ENCODE measurements at regions not wholly inside any gene's neighbourhood (a gene's known extent, or its start where the extent isn't known, plus 50 kb on each side); places are given as distances from the start of the nearest gene placed in this dataset.

DNA sequence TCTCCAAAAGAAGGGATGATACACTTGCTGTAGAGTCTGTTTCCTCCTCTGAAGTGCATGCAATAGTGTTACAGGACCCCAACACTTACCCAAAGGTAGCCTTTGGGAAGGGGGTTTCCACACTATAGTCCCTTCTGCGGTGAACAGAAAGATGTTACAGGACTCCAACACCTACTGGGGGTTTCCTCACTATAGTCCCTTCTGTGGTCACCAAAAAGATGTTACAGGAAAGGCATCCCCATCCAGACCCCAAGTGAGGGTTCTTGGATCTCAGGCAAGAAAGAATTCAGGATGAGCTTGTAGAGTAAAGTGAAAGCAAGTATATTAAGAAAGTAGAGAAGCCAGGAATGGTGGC is 69.2 kb upstream of the PIK3CG start:
- Histone ChIP-seq H3K27me3 (ENCODE audit: insufficient read depth, low read length, poor library complexity, severe bottlenecking) (no peaks in the 10 kb centered on the region), H3K9me3 (ENCODE audit: insufficient read depth, low read depth, low read length) (no peaks in the 10 kb centered on the region; the same call in 1 of the 2 replicates), H3K36me3 (ENCODE audit: insufficient read depth, low read length) (no peaks in the 10 kb centered on the region), H2AFZ (ENCODE audit: low read length) (no peak overlapping the region), H3K9ac (ENCODE audit: low read depth, low read length, poor library complexity, severe bottlenecking) (no peak overlapping the region), H4K20me1 (ENCODE audit: insufficient read depth, low read length, poor library complexity, severe bottlenecking) (no peaks in the 10 kb centered on the region), H3K79me2 (ENCODE audit: insufficient read depth, low read length) (no peaks in the 10 kb centered on the region), H3K9me2 (replicated peaks; ENCODE audit: low read depth, low read length) (no peaks in the 10 kb centered on the region), H3K4me1 (ENCODE audit: insufficient read depth, low read length, poor library complexity, severe bottlenecking) (no peaks in the 10 kb centered on the region), H3K4me2 (ENCODE audit: low read depth, low read length, poor library complexity, severe bottlenecking) (no peak overlapping the region), H3F3A (ENCODE audit: low read depth) (no peaks in the 10 kb centered on the region), H3K4me3 (ENCODE audit: low read length, poor library complexity, severe bottlenecking) (no peak overlapping the region)
- no peak for TF ChIP-seq EZH2phosphoT487 (IDR thresholded peaks at IDR 0.05; ENCODE audit: borderline replicate concordance)
- TF ChIP-seq, protein P1, sequence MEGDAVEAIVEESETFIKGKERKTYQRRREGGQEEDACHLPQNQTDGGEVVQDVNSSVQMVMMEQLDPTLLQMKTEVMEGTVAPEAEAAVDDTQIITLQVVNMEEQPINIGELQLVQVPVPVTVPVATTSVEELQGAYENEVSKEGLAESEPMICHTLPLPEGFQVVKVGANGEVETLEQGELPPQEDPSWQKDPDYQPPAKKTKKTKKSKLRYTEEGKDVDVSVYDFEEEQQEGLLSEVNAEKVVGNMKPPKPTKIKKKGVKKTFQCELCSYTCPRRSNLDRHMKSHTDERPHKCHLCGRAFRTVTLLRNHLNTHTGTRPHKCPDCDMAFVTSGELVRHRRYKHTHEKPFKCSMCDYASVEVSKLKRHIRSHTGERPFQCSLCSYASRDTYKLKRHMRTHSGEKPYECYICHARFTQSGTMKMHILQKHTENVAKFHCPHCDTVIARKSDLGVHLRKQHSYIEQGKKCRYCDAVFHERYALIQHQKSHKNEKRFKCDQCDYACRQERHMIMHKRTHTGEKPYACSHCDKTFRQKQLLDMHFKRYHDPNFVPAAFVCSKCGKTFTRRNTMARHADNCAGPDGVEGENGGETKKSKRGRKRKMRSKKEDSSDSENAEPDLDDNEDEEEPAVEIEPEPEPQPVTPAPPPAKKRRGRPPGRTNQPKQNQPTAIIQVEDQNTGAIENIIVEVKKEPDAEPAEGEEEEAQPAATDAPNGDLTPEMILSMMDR (conservative IDR thresholded peaks at IDR 0.05; ENCODE audit: low read length), result no peak

DNA sequence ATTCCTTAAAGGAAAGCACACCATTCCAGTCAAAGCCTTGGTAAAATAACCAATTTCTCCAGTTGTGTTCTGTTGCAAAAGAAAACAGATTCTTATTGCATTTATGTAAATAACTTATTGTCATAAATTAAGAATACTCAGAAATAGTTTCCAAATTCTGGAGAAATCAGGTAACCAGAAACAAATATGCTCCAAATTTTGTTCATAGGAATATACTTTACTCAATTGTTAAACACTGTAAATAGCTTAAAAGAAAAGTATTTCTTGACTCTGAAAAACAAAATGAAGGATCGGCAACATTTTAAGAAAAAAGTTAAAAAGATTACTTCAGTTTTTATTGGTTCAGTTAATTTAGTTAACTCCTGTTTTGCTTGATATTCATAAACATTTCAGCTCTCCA is 67.1 kb upstream of the PIK3CG start:
- H3K9me2 ChIP-seq (replicated peaks; ENCODE audit: low read depth, low read length), result no peaks in the 10 kb centered on the region
- TF ChIP-seq, protein P1 (conservative IDR thresholded peaks at IDR 0.05; ENCODE audit: low read length), result no peak
- no peak for TF ChIP-seq EZH2phosphoT487 (IDR thresholded peaks at IDR 0.05; ENCODE audit: borderline replicate concordance)
- H3K79me2 ChIP-seq (ENCODE audit: insufficient read depth, low read length), result no peaks in the 10 kb centered on the region
- H3F3A ChIP-seq (ENCODE audit: low read depth), result no peaks in the 10 kb centered on the region
- H3K4me2 ChIP-seq (ENCODE audit: low read depth, low read length, poor library complexity, severe bottlenecking), result no peak overlapping the region
- H3K27me3 ChIP-seq (ENCODE audit: insufficient read depth, low read length, poor library complexity, severe bottlenecking), result no peaks in the 10 kb centered on the region
- no peaks in the 10 kb centered on the region for H4K20me1 ChIP-seq (ENCODE audit: insufficient read depth, low read length, poor library complexity, severe bottlenecking)
- H3K4me1 ChIP-seq (ENCODE audit: insufficient read depth, low read length, poor library complexity, severe bottlenecking), result no peaks in the 10 kb centered on the region
- H3K4me3 ChIP-seq (ENCODE audit: low read length, poor library complexity, severe bottlenecking), result no peak overlapping the region
- H3K9ac ChIP-seq (ENCODE audit: low read depth, low read length, poor library complexity, severe bottlenecking), result no peak overlapping the region
- no peak overlapping the region for H2AFZ ChIP-seq (ENCODE audit: low read length)
- no peaks in the 10 kb centered on the region for H3K36me3 ChIP-seq (ENCODE audit: insufficient read depth, low read length)
- H3K9me3 ChIP-seq (ENCODE audit: insufficient read depth, low read depth, low read length), result no peaks in the 10 kb centered on the region; the same call in 1 of the 2 replicates

DNA sequence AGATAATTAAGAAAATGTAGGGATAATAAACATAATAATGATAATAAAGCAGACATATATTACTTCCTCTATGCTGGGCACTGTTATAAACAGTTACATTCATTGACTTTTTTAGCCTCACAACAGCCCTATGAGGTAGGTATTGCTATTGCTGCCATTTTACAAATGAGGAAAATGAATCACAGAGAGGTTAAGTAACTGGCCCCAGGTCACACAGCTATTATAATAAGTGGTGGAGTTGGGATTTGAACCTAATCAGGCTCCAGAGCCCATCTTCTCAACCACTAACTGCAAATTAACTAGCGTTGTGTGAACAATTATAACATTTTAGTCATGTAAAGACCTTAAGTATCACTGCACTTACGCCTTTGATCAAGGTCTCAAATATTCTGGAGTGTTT is 62.5 kb upstream of the PIK3CG start:
- Histone ChIP-seq H3K27me3 (ENCODE audit: insufficient read depth, low read length, poor library complexity, severe bottlenecking) (no peaks in the 10 kb centered on the region), H2AFZ (ENCODE audit: low read length) (no peak overlapping the region), H3K4me3 (ENCODE audit: low read length, poor library complexity, severe bottlenecking) (no peak overlapping the region), H3K9ac (ENCODE audit: low read depth, low read length, poor library complexity, severe bottlenecking) (no peak overlapping the region), H3F3A (ENCODE audit: low read depth) (no peaks in the 10 kb centered on the region), H4K20me1 (ENCODE audit: insufficient read depth, low read length, poor library complexity, severe bottlenecking) (no peaks in the 10 kb centered on the region), H3K4me1 (ENCODE audit: insufficient read depth, low read length, poor library complexity, severe bottlenecking) (no peaks in the 10 kb centered on the region), H3K36me3 (ENCODE audit: insufficient read depth, low read length) (no peaks in the 10 kb centered on the region), H3K79me2 (ENCODE audit: insufficient read depth, low read length) (no peaks in the 10 kb centered on the region), H3K9me3 (ENCODE audit: insufficient read depth, low read depth, low read length) (no peaks in the 10 kb centered on the region; the same call in 1 of the 2 replicates), H3K4me2 (ENCODE audit: low read depth, low read length, poor library complexity, severe bottlenecking) (no peak overlapping the region), H3K9me2 (replicated peaks; ENCODE audit: low read depth, low read length) (no peaks in the 10 kb centered on the region)
- no peak for TF ChIP-seq EZH2phosphoT487 (IDR thresholded peaks at IDR 0.05; ENCODE audit: borderline replicate concordance)
- TF ChIP-seq, protein P1 (conservative IDR thresholded peaks at IDR 0.05; ENCODE audit: low read length), result no peak

All from Loucy (cell line).